GM19467 (cell line): ENCODE measurements at regions not wholly inside any gene's neighbourhood (a gene's known extent, or its start where the extent isn't known, plus 50 kb on each side); places are given as distances from the start of the nearest gene placed in this dataset.
"Not testable (repeated sequence)": the region's sequence is repeated elsewhere in the genome, so short reads cannot be mapped to it uniquely, and the experiment has no call there.

Experiments used
- ATAC-seq: cut with Tn5 transposase; IDR thresholded peaks from one replicate; pipeline ENCODE4 v1.9.1; 2021; ENCODE audit warnings: mild to moderate bottlenecking, moderate library complexity; ENCODE audit not compliant: unreplicated experiment

- no peak for ATAC-seq
Observed at GRCh38 chr13:82129281-82129680, 1753.0 kb downstream of the SLITRK1 start.

- ATAC-seq, result no peak
Observed at GRCh38 chr13:82118589-82118988, 1763.7 kb downstream of the SLITRK1 start.

GRCh38 chr13:82116422-82116989 lies 1765.8 kb downstream of the SLITRK1 start:
- ATAC-seq, result no peak

GRCh38 chr13:82115391-82115790 lies 1766.9 kb downstream of the SLITRK1 start:
- ATAC-seq, result no peak

GRCh38 chr13:82096256-82096655 lies 1755.3 kb upstream of the SPRY2 start:
- no peak for ATAC-seq

- ATAC-seq, result no peak
Observed at GRCh38 chr13:82092312-82092711, 1751.4 kb upstream of the SPRY2 start.

GRCh38 chr13:82088781-82089180 lies 1747.9 kb upstream of the SPRY2 start:
- ATAC-seq, result no peak

- no peak for ATAC-seq
Observed at GRCh38 chr13:82076496-82076895, 1735.6 kb upstream of the SPRY2 start.

GRCh38 chr13:82070416-82070815 lies 1729.5 kb upstream of the SPRY2 start:
- ATAC-seq, result no peak

- ATAC-seq, result no peak
Observed at GRCh38 chr13:82062772-82063171, 1721.8 kb upstream of the SPRY2 start.

GRCh38 chr13:82058364-82058763 lies 1717.4 kb upstream of the SPRY2 start:
- ATAC-seq, result no peak

GRCh38 chr13:82045316-82045715 lies 1704.4 kb upstream of the SPRY2 start:
- ATAC-seq, result not testable (repeated sequence)

GRCh38 chr13:82036602-82037001 lies 1695.7 kb upstream of the SPRY2 start:
- no peak for ATAC-seq

GRCh38 chr13:82011355-82011754 lies 1670.4 kb upstream of the SPRY2 start:
- ATAC-seq, result no peak

- no peak for ATAC-seq
Observed at GRCh38 chr13:82010780-82011179, 1669.9 kb upstream of the SPRY2 start.

GRCh38 chr13:82002710-82003109 lies 1661.8 kb upstream of the SPRY2 start:
- ATAC-seq, result no peak

- ATAC-seq, result no peak
Observed at GRCh38 chr13:81995316-81995715, 1654.4 kb upstream of the SPRY2 start.

GRCh38 chr13:81990652-81991051 lies 1649.7 kb upstream of the SPRY2 start:
- ATAC-seq, result no peak

GRCh38 chr13:81988567-81988966 lies 1647.6 kb upstream of the SPRY2 start:
- ATAC-seq, result no peak

GRCh38 chr13:81987677-81988357 lies 1646.9 kb upstream of the SPRY2 start:
- no peak for ATAC-seq

GRCh38 chr13:81987159-81987558 lies 1646.2 kb upstream of the SPRY2 start:
- ATAC-seq, result no peak

- no peak for ATAC-seq
Observed at GRCh38 chr13:81986308-81986707, 1645.4 kb upstream of the SPRY2 start.

- ATAC-seq, result no peak
Observed at GRCh38 chr13:81957121-81957520, 1616.2 kb upstream of the SPRY2 start.
